SH-SY5Y (cell line): ENCODE measurements at regions not wholly inside any gene's neighbourhood (a gene's known extent, or its start where the extent isn't known, plus 50 kb on each side); places are given as distances from the start of the nearest gene placed in this dataset.

Experiments
- GATA2 ChIP-seq: IDR thresholded peaks from 2 replicates; pipeline ENCODE4 v1.6.1; 2011; ENCODE audit warnings: mild to moderate bottlenecking, low read depth, low read length
- GATA3 ChIP-seq: IDR thresholded peaks from 2 replicates; pipeline ENCODE4 v1.6.1; 2011; ENCODE audit warnings: low read depth, mild to moderate bottlenecking, low read length, moderate library complexity

DNA sequence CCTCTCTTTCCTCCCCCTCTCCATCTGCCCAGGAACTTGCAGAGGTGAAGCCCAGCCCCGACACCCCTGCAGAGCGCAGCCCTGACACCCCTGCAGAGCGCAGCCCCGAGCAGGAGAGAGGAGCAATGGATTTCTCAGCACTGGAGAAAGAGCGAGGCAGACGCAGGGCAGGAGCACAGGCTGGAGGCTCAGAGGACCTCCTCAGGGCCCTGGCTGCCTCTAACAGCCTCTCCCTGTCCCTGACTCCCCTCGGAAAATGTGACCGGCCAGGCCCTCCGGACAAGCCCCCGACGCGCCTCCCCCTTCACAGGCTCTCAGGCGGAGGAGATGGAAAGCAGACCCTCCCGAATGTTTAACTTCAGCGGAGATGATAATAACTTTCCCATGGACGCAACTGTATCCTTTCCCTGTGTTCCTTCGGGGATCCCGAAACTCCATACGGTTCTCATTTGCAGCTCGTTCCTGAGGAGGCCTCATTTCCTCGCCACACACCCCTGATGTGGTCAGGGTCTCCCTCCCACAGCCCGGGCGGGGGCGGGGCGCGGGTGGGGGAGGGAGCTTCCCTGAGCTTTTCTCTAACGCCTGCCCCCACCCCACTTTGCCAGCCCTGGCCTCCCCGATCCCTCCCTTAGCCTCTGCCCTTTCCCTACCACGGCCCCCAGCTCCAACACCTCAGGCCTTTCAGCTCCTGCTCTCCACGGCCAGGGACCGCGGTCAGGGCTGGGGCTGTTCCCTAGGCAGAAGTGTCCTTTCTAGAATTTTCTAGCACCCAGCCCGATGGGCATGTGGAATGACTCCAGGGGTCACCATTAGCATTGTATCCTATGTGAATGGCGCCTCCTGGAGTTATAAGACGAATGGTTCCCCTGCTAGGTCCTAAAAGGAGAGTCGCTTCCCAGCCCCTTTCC lies 201.1 kb upstream of the BCOR start:
- TF ChIP-seq GATA2 = no peak
- TF ChIP-seq GATA3 = no peak
